Astrocyte (in vitro differentiated cells and primary cell): ENCODE measurements at regions not wholly inside any gene's neighbourhood (a gene's known extent, or its start where the extent isn't known, plus 50 kb on each side); places are given as distances from the start of the nearest gene placed in this dataset.
"Not testable (repeated sequence)": the region's sequence is repeated elsewhere in the genome, so short reads cannot be mapped to it uniquely, and the experiment has no call there.

Source experiments
- DNase-seq: peaks from one replicate; pipeline ENCODE4 v3.0.0-alpha.2; 2010; ENCODE audit warnings: low read depth
- FAIRE-seq: peaks from 2 replicates; lab custom pipeline; 2011; peaks lifted over from hg19 to GRCh38; lab: Jason Lieb, UNC
- H2AFZ ChIP-seq: 2 replicates; pipeline ENCODE4 v1.6.0; 2012; ENCODE audit warnings: low read depth, low read length, inconsistent platforms
- H3K27ac ChIP-seq: 2 replicates; pipeline ENCODE4 v1.5.1; 2011; ENCODE audit warnings: low read depth, low read length, inconsistent platforms
- H3K27me3 ChIP-seq: 2 replicates; pipeline ENCODE4 v1.6.0; 2011; ENCODE audit warnings: low read length, inconsistent platforms; ENCODE audit not compliant: insufficient read depth
- H3K36me3 ChIP-seq: 2 replicates; pipeline ENCODE4 v1.5.1; 2011; ENCODE audit warnings: low read length, inconsistent platforms; ENCODE audit not compliant: insufficient read depth
- H3K4me1 ChIP-seq: 2 replicates; pipeline ENCODE4 v1.5.1; 2011; ENCODE audit warnings: low read length, inconsistent platforms; ENCODE audit not compliant: insufficient read depth
- H3K4me2 ChIP-seq: 2 replicates; pipeline ENCODE4 v1.6.0; 2012; ENCODE audit warnings: low read length, inconsistent platforms
- H3K4me3 ChIP-seq: 2 replicates; pipeline ENCODE4 v1.5.1; 2011; ENCODE audit warnings: low read depth, mild to moderate bottlenecking, low read length, inconsistent platforms; ENCODE audit not compliant: insufficient read depth
- H3K79me2 ChIP-seq: 2 replicates; pipeline ENCODE4 v1.6.0; 2012; ENCODE audit warnings: mild to moderate bottlenecking, low read length, inconsistent platforms; ENCODE audit not compliant: insufficient read depth
- H3K9ac ChIP-seq: 2 replicates; pipeline ENCODE4 v1.6.0; 2012; ENCODE audit warnings: mild to moderate bottlenecking, low read length, inconsistent platforms
- H3K9me3 ChIP-seq: 2 replicates; pipeline ENCODE4 v1.5.1; 2012; ENCODE audit warnings: low read depth, mild to moderate bottlenecking, low read length, inconsistent platforms; ENCODE audit not compliant: insufficient read depth
- H4K20me1 ChIP-seq: 2 replicates; pipeline ENCODE4 v1.6.0; 2012; ENCODE audit warnings: low read length, inconsistent platforms; ENCODE audit not compliant: insufficient read depth
- H3K27ac Mint-ChIP-seq: one replicate; pipeline ENCODE4 v1.8.0; 2021; ENCODE audit warnings: mild to moderate bottlenecking, mixed read lengths; ENCODE audit not compliant: unreplicated experiment
- H3K27me3 Mint-ChIP-seq: one replicate; pipeline ENCODE4 v1.8.0; 2021; ENCODE audit warnings: low read depth, mixed read lengths; ENCODE audit not compliant: unreplicated experiment
- H3K36me3 Mint-ChIP-seq: one replicate; pipeline ENCODE4 v1.8.0; 2021; ENCODE audit warnings: low read depth, mixed read lengths; ENCODE audit not compliant: unreplicated experiment
- H3K4me1 Mint-ChIP-seq: one replicate; pipeline ENCODE4 v1.8.0; 2021; ENCODE audit warnings: low read depth, mixed read lengths; ENCODE audit not compliant: unreplicated experiment
- H3K4me3 Mint-ChIP-seq: one replicate; pipeline ENCODE4 v1.8.0; 2021; ENCODE audit warnings: mild to moderate bottlenecking, moderate library complexity, mixed read lengths; ENCODE audit not compliant: unreplicated experiment
- H3K9me3 Mint-ChIP-seq: one replicate; pipeline ENCODE4 v1.8.0; 2021; ENCODE audit warnings: mild to moderate bottlenecking, mixed read lengths; ENCODE audit not compliant: unreplicated experiment
- CTCF ChIP-seq: IDR thresholded peaks from 2 replicates; pipeline ENCODE4 v1.5.1; 2011; ENCODE audit warnings: low read depth, mild to moderate bottlenecking, inconsistent platforms, low read length, moderate library complexity; ENCODE audit not compliant: insufficient read depth
- EZH2 ChIP-seq: IDR thresholded peaks from 2 replicates; pipeline ENCODE4 v1.6.1; 2012; ENCODE audit warnings: mild to moderate bottlenecking, low read length, inconsistent platforms; ENCODE audit not compliant: insufficient read depth

DNA sequence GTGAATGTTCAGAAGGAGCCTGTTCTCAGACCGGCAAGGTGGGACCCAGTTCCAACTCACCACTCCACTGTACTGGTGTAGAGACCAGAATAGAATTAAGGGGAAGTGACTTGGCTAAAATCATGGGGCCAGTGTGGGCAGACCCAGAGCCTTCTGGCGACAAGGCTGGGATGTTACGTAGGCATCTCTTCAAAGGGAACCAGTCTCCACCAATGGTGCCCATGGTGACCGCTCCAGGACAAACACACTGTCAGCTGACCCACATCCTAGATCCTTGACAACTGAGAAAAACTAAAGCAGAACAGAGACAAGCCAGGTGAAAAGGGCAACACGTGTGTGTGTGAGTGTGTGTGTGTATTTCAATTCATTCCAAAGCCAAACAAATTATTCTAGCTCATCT is 321.7 kb upstream of the FRG2C start:
- Mint-ChIP-seq H3K4me1 (peaks cover 5% of the 10 kb centered on the region), H3K27me3 (peaks cover 13% of the 10 kb centered on the region), H3K27ac (no peak overlapping the region), H3K9me3 (peaks cover 3% of the 10 kb centered on the region), H3K36me3 (no peaks in the 10 kb centered on the region), H3K4me3 (no peak overlapping the region)
- FAIRE-seq = no peak
- TF ChIP-seq EZH2 (no peak), CTCF (no peak)
- Histone ChIP-seq H3K4me1 (no peaks in the 10 kb centered on the region), H4K20me1 (no peaks in the 10 kb centered on the region), H3K36me3 (no peaks in the 10 kb centered on the region), H3K4me2 (no peak overlapping the region), H2AFZ (no peak overlapping the region), H3K9me3 (no peaks in the 10 kb centered on the region), H3K4me3 (no peak overlapping the region), H3K27ac (no peak overlapping the region), H3K79me2 (no peaks in the 10 kb centered on the region), H3K9ac (no peak overlapping the region), H3K27me3 (peaks cover 4% of the 10 kb centered on the region)
- no peak for DNase-seq

GRCh38 chr3:75350536-75350935 is 313.6 kb upstream of the FRG2C start:
- H3K4me2 ChIP-seq, H3K4me3 ChIP-seq, FAIRE-seq, H4K20me1 ChIP-seq, H3K27me3 Mint-ChIP-seq, H3K4me3 Mint-ChIP-seq, H3K9ac ChIP-seq, H3K4me1 Mint-ChIP-seq, DNase-seq, H3K9me3 Mint-ChIP-seq, H3K27me3 ChIP-seq, H3K27ac Mint-ChIP-seq, H3K36me3 Mint-ChIP-seq, H3K9me3 ChIP-seq, H2AFZ ChIP-seq, H3K4me1 ChIP-seq, H3K36me3 ChIP-seq, H3K79me2 ChIP-seq, H3K27ac ChIP-seq: not testable (repeated sequence)

DNA sequence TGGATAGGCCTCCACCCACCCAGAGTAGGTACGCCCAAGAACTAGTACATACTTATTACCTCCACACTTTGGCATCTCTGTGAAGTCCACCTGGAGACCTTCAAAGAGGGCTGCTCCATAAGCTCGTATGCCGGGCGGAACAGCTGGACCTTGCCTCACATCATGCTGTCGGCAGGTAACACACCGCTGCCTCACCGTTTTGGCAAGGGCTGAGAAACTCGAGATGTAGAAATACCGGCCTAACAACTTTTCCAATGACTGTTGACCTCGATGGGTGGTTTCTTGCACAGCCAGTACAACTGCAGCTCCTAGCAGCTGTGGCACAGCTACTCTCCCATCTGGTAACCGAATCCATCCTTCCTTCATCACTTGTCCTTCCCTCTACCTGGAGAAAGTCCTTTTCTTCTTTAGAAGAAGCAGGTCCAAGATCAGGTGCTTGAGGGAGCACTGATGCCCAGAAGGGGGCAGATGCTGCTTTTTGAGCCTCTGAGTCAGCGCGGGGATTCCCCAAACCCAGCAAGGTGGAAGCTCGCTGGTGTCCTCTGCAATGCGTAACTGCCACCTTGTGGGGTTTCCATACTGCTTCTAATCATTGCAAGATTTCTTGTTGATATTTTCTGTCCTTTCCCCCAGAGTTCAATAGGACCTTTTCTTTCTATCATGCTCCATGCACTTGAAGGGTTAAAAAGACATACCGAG is 301.9 kb upstream of the FRG2C start:
- H3K27me3 Mint-ChIP-seq, H3K9me3 ChIP-seq, H4K20me1 ChIP-seq, H2AFZ ChIP-seq, H3K27ac ChIP-seq, H3K27ac Mint-ChIP-seq, H3K4me3 Mint-ChIP-seq, H3K9me3 Mint-ChIP-seq, H3K79me2 ChIP-seq, H3K27me3 ChIP-seq, H3K4me3 ChIP-seq, H3K4me2 ChIP-seq, H3K36me3 ChIP-seq, DNase-seq, H3K4me1 Mint-ChIP-seq, H3K9ac ChIP-seq, H3K36me3 Mint-ChIP-seq, FAIRE-seq, H3K4me1 ChIP-seq: not testable (repeated sequence)

DNA sequence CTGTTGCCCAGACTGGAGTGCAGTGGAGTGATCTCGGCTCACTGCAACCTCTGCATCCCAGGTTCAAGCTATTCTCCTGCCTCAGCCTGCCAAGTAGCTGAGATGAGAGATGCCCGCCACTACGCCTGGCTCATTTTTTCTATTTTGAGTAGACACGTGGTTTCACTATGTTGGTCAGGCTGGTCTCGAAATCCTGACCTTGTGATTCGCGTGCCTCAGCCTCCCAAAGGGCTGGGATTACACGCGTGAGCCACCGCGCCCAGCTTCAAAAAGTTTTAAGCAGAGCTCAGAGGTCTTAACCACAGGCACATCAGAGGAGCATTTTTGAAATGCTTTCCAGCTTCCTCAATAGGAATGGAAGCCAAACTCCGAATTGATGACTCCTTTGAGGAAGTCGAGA is 291.2 kb upstream of the FRG2C start:
- H3K4me1 Mint-ChIP-seq, H3K4me1 ChIP-seq, FAIRE-seq, H3K9me3 Mint-ChIP-seq, H3K27me3 ChIP-seq, H3K9ac ChIP-seq, H3K4me3 Mint-ChIP-seq, H3K27ac Mint-ChIP-seq, H3K4me3 ChIP-seq, H3K79me2 ChIP-seq, H3K9me3 ChIP-seq, H2AFZ ChIP-seq, H3K4me2 ChIP-seq, H3K36me3 ChIP-seq, H3K36me3 Mint-ChIP-seq, H3K27ac ChIP-seq, H4K20me1 ChIP-seq: not testable (repeated sequence)
- peak; percentile 3 for DNase-seq
- H3K27me3 Mint-ChIP-seq = peaks cover 24% of the 10 kb centered on the region

GRCh38 chr3:75379840-75380239 is 284.3 kb upstream of the FRG2C start:
- not testable (repeated sequence) for H3K9ac ChIP-seq, H3K9me3 ChIP-seq, H3K27ac ChIP-seq, H2AFZ ChIP-seq, H3K4me1 ChIP-seq, H3K79me2 ChIP-seq, H4K20me1 ChIP-seq, H3K27ac Mint-ChIP-seq, DNase-seq, H3K9me3 Mint-ChIP-seq, H3K4me3 Mint-ChIP-seq, H3K36me3 Mint-ChIP-seq, H3K36me3 ChIP-seq, FAIRE-seq, H3K4me3 ChIP-seq, H3K4me1 Mint-ChIP-seq, H3K27me3 ChIP-seq, H3K4me2 ChIP-seq
- peaks cover 20% of the 10 kb centered on the region for H3K27me3 Mint-ChIP-seq
